Mucosa of descending colon (tissue), 3 donors: ENCODE measurements at regions not wholly inside any gene's neighbourhood (a gene's known extent, or its start where the extent isn't known, plus 50 kb on each side); places are given as distances from the start of the nearest gene placed in this dataset.
"Not testable (repeated sequence)": the region's sequence is repeated elsewhere in the genome, so short reads cannot be mapped to it uniquely, and the experiment has no call there.

Experiments
- ATAC-seq: fragments of 200-7000 bp; cut with Tn5 transposase; one replicate; pipeline ENCODE4 v1.9.1; 2020; ENCODE audit warnings: mild to moderate bottlenecking, moderate library complexity
- DNase-seq, 3 donors: peaks; one replicate each; pipeline ENCODE4 v3.0.0-alpha.2; 2020
- H3K36me3 ChIP-seq: fragments of 200-600 bp; one replicate; pipeline ENCODE4 v1.8.0; 2021; ENCODE audit warnings: low read depth, mild to moderate bottlenecking
- H3K4me1 ChIP-seq: fragments of 200-600 bp; one replicate; pipeline ENCODE4 v1.8.0; 2021; ENCODE audit warnings: low read depth, mild to moderate bottlenecking
- H3K4me3 ChIP-seq: fragments of 200-600 bp; one replicate; pipeline ENCODE4 v1.8.0; 2021; ENCODE audit warnings: mild to moderate bottlenecking
- H3K9me3 ChIP-seq: fragments of 200-600 bp; one replicate; pipeline ENCODE4 v1.8.0; 2021; ENCODE audit warnings: mild to moderate bottlenecking
- CTCF ChIP-seq: fragments of 200-600 bp; IDR thresholded peaks from one replicate; pipeline ENCODE4 v1.8.0; 2022; ENCODE audit warnings: antibody characterized with exemption, mild to moderate bottlenecking
- intact Hi-C, 2 donors: fragments of 100-400 bp; cut with DNase I in 1 of 2; cut with micrococcal nuclease in 1 of 2; formaldehyde crosslinking; loops; one replicate each; pipeline versions ENCODE4 v1.11.0 to v1.11.1; 2022; cut with DNase I, micrococcal nuclease
- donor health status: DM: no; HTN: no; CAD: no; lungs with moderate emphysema.
- donor health status: DM: no; HTN: no; CAD: no.
- donor health status: DM: no; HTN: yes; CAD: no.

- ATAC-seq: no peak
- no peak for TF ChIP-seq CTCF
- Histone ChIP-seq H3K4me3 (no peak overlapping the region), H3K4me1 (no peaks in the 10 kb centered on the region), H3K9me3 (no peaks in the 10 kb centered on the region), H3K36me3 (no peaks in the 10 kb centered on the region)
- no peak for DNase-seq
- intact Hi-C loops: loop anchor here in 1 of 2 donors (5.0 kb wide), 1 partner anchor 328 kb away; no protein-coding TSS in a partner anchor
These were observed 360.9 kb downstream of the ADGRD1 start for GRCh38 chr12:131314524-131315090.

GRCh38 chr12:131315601-131316000 is 361.9 kb downstream of the ADGRD1 start:
- no peak overlapping the region for H3K4me3 ChIP-seq
- H3K9me3 ChIP-seq: peaks cover 4% of the 10 kb centered on the region
- intact Hi-C loops: no loop called here
- TF ChIP-seq CTCF: no peak
- H3K36me3 ChIP-seq: no peaks in the 10 kb centered on the region
- ATAC-seq: no peak
- H3K4me1 ChIP-seq: no peaks in the 10 kb centered on the region
- DNase-seq: no peak

DNA sequence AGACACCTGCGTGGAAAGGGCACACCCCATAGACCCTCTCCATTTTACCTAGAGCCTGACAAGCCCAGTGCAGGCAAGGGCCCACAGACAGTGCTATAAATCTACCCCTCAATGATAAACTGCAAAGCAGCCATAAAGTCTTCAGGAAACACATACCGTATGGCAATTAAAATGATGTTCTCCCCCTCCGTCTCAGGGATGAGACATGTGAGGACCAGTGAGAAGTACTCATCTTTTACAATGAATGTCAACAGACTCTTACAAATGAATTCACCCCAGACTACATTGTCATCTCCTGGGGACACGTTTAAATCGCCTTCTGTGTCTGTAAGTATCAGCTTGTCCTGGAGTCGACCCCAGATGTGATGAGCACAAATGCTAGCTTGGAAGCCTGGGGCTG is 362.7 kb downstream of the ADGRD1 start:
- H3K36me3 ChIP-seq: no peaks in the 10 kb centered on the region
- no peak for ATAC-seq
- no peak overlapping the region for H3K4me3 ChIP-seq
- no peak for DNase-seq
- no peak for TF ChIP-seq CTCF
- H3K4me1 ChIP-seq: no peaks in the 10 kb centered on the region
- H3K9me3 ChIP-seq: peaks cover 12% of the 10 kb centered on the region
- intact Hi-C loops: no loop called here

- no peak for TF ChIP-seq CTCF
- no peak overlapping the region for H3K4me3 ChIP-seq
- ATAC-seq (no peak), DNase-seq (no peak)
- intact Hi-C loops: no loop called here
- peaks cover 19% of the 10 kb centered on the region for H3K9me3 ChIP-seq
- H3K36me3 ChIP-seq: no peaks in the 10 kb centered on the region
- H3K4me1 ChIP-seq: no peaks in the 10 kb centered on the region
These were observed 364.5 kb downstream of the ADGRD1 start for GRCh38 chr12:131318045-131318685.

DNA sequence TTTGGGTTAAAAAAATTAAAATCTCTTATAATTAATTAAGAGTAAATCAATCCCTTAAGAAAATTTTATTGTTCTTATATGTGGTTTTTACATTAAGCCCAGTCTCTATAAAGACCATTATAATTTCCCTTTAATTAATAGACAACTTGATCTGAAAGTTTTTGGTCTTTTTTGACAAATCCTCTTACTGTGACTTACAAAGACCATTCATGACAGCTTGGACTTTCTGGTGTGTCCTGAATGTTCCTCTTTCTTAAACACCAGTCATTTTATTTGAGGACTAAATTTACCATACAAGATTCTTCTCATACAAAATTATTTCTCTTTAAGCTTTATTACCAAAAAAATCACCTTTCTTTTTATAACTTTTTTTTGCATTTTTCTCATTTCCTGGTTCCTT is 368.3 kb downstream of the ADGRD1 start:
- intact Hi-C loops: no loop called here
- no peak for TF ChIP-seq CTCF
- no peak for ATAC-seq
- no peak for DNase-seq
- no peaks in the 10 kb centered on the region for H3K36me3 ChIP-seq
- no peaks in the 10 kb centered on the region for H3K4me1 ChIP-seq
- peaks cover 19% of the 10 kb centered on the region for H3K9me3 ChIP-seq
- H3K4me3 ChIP-seq: no peak overlapping the region

GRCh38 chr12:131322460-131322859 is 368.8 kb downstream of the ADGRD1 start:
- H3K4me1 ChIP-seq, ATAC-seq, H3K4me3 ChIP-seq, H3K36me3 ChIP-seq, intact Hi-C loops, DNase-seq: not testable (repeated sequence)
- peaks cover 19% of the 10 kb centered on the region for H3K9me3 ChIP-seq
